ENCODE measurements at regions not wholly inside any gene's neighbourhood (a gene's known extent, or its start where the extent isn't known, plus 50 kb on each side); places are given as distances from the start of the nearest gene placed in this dataset.

DNA sequence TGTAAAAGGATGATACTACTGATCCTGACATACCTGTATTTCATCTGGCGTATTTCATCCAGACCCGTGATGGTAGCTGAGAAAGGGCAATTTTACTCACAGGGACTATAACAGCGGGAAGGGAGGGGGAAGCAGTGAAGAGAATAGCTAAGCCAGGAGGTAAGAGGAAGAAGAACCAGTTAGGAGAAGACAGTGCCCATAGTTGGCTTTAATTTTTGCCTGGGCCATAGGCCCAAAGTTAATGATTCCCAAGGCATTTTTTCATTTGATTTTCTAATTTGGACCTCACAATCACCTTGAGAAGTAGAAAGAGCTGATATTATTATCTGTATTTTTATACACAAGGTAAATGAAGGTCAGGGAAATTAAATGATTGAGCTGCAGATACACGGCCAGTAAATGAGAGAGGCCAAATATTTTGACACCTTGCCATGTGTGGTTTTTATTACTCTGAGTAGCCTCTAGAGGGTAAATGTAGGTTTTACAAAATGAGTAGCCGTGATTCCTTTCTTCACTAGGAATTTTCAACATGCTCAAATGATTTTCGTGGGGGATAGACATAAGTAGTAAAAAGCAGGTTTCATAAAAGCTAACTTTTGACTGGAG, 382.2 kb downstream of the FUT8 start:
- no peak overlapping the region for H3K27ac ChIP-seq

DNA sequence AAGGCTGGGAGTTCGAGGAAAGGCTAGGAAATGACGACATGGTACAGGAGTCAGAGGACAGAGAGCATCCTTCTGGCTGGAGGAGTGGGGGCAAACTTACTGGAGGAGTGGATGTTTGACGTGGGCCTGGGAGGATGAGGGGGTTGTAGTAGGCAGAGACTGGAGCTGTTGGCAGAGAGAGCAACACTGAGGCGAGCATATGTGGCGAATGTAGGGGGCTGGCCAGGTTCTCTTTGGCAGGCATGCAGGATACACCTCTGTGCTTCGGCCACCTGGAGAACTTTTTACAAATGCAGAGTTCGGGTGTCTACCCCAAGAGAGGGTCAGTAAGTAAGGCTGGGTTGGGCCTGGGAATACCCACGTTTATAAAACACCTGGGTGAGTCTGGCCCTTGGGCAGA, 385.7 kb downstream of the FUT8 start:
- Histone ChIP-seq H3K4me3 (no peak overlapping the region), H3K27ac (no peak overlapping the region)

More for the DNA sequence above, 382.2 kb downstream of the FUT8 start:
- H3K4me3 ChIP-seq: no peak overlapping the region

DNA sequence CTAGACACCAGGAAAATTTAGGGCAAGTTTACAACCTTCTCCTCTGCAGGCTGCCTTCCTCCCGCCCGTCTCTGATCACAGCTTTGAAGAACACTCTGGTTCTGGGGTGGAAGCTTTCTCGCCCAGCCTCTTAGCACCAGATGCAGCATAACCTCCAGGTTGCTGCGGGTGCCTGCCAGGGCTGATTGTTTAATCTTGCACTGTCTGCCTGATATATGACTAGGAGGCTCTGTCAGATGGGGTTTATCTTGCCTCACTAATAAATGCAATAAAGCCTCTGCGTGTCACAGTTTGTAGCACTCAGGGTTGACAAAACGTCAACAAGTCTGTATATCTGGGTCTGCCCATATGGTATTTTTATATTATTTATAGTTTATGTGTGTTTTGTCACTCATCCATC, 388.2 kb downstream of the FUT8 start:
- no peak overlapping the region for H3K4me3 ChIP-seq
- H3K27ac ChIP-seq: no peak overlapping the region

DNA sequence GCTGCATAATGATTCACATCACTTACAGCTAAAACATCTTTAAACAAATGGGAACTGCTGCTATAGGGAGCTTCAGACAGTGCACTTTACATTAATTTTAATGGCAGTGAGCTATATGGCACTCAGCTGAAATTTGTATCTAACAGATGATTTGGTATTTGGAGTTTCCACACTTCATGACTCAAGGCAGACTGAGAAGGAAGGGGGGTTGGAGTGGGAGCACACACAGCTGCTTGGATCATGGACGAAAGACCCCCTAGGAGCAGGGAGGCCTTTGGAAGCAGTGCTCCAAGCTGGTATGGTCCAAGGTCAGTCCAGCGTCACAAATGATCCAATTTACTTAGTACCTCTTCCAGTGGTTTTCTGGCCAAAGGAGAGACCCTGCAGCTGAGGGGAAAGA, 389.7 kb downstream of the FUT8 start:
- no peak overlapping the region for H3K4me3 ChIP-seq
- H3K27ac ChIP-seq: no peak overlapping the region

DNA sequence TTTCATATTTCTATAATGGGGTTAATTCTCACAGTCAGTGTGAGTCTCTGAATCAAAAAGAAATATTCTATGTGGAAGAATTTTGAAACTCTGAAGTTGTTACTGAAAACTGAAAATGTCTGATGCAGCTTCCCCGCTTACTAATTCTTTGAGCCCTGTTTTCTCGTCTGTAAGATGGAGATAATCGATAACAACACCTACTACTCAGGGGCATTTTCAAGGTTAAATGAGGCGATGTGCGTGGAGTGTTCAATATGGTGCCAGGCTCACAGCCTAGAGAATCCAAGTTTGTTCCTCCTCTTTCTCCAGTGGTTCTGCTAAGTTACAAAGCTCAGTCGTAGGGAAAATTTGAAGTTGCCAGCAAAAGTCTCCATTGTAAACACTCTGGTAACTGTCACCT, 391.4 kb downstream of the FUT8 start:
- Histone ChIP-seq H3K4me3 (no peak overlapping the region), H3K27ac (no peak overlapping the region)

DNA sequence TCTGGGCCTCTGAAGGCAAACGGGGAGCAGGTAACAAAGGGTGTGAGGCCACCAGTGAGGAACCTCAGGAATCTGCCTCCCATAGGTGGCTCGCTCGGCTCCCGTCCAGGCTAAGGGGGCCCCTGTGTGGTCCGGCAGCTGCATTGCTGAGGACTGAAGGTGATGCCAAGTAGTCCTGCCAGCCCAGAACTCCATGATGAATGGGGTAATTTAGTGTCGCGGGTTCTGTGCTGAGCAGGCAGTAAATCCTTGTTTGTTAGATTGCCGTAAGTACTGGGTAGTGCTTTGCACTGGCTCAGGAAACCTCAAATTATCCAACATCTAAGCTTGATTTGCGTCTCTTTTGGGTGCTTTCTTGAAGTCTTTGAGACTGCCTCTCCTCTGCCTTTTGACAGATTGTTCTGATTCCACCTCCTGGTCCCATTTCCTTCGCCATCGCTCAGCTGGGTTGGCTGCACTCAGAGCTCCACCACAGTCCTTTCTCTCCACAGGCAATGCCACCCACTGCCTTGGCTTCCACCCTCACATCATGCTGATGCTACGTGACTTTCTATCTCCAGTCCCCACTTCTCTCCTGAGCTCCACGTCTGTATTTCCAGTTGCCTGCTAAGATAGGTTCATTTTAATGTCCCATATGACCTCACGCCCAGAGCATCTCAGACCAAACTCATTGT, 392.0 kb downstream of the FUT8 start:
- H3K27ac ChIP-seq: no peak overlapping the region
- no peak overlapping the region for H3K4me3 ChIP-seq

DNA sequence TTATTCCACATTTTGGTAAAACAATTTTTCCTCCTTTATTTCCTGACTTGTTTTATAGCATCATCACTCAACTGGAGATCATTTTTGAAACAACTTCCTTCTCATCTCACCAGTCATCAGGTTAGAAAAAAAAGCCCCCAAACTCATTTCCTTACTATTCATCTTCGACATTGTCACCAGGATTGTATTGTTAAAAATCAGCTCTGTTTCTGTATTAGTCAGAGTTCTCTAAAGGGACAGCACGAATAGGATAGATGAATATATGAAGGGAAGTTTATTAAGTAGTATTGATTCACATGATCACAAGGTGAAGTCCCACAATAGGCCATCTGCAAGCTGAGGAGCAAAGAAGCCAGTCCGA, 392.6 kb downstream of the FUT8 start:
- H3K4me3 ChIP-seq: no peak overlapping the region
- no peak overlapping the region for H3K27ac ChIP-seq

DNA sequence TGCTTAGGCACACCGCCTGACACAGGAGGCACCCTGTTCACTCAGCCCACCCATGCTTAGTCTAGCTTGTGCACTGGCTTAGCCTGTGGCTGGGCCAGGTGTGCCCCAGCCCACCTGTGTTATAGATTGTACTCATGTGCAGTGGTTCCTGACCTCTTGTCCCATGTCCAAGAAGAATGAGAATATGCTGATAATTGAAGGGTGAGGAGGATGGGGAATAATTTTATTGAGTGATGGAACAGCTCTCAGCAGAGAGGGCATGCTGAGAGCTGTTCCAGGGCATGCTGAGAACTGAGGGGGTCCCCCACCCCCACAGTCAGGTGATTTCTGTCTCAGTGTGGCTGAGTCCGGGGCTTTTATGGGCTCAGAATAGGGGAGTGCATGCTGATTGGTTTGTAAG, 395.9 kb downstream of the FUT8 start:
- H3K27ac ChIP-seq: no peak overlapping the region
- H3K4me3 ChIP-seq: no peak overlapping the region

DNA sequence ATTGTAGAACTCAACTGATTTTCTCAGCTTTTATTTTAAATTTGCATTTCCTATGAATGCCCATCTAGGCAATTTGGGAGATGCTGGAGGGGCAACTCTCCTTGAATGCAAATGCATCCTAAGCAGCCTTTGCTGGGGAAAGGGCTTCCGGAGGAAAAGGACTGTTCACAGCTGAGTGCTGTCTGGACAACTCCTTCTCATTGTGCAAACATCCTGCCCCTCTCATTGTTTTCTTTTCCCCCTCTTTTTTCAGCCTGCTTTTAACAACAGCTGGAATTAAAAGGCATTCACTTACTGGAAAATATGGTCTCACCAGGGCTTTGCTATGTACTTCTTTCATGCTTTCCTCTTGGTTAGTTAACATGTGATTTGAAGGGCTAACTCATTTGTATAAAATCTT, 397.8 kb downstream of the FUT8 start:
- Histone ChIP-seq H3K4me3 (no peak overlapping the region), H3K27ac (no peak overlapping the region)

DNA sequence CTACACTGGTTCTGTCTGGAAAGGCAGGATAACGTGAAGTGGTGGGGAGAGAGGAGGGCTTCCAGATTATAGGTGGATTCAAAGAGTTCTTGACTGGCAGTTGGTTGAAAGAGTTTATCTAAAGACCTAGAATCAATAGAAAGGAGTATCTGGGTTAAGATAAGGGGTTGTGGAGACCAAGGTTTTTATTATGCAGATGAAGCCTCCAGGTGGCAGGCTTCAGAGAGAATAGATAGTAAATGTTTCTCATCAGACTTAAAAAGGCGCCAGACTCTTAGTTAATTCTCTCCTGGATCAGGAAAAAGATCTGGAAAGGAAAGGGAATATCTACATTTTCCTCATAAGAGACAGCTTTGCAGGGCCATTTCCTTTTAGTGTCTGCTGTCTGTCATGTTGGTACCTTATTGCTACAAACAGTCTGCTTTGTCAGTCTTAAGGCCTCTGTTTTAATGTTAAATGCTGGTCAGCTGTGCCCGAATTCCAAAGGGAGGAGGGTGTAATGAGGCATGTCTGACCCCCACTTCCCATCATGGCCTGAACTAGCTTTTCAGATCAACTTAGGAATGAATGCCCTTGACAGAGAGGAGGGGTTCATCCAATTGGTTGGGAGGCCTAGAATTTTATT, 401.3 kb downstream of the FUT8 start:
- H3K4me3 ChIP-seq: no peak overlapping the region
- no peak overlapping the region for H3K27ac ChIP-seq

DNA sequence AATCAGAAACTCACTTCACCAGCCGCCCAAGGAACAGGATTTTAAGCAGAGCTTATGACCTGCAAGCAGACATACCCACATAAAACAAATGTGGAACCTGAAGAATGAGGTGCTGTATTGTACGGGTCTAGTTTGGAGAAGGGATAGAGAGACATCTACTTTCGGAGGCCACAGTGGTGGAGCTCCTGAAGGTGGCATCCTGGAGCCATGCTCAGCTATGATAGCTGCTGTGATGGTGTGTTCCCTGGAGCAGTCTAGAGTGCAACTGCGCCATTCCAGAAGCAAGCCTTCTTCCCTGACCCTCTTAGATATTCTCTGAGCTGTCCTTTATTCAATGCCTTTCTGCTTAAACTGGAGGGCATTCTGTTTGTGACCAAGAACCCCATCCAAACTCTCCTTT, 402.6 kb downstream of the FUT8 start:
- no peak overlapping the region for H3K4me3 ChIP-seq

DNA sequence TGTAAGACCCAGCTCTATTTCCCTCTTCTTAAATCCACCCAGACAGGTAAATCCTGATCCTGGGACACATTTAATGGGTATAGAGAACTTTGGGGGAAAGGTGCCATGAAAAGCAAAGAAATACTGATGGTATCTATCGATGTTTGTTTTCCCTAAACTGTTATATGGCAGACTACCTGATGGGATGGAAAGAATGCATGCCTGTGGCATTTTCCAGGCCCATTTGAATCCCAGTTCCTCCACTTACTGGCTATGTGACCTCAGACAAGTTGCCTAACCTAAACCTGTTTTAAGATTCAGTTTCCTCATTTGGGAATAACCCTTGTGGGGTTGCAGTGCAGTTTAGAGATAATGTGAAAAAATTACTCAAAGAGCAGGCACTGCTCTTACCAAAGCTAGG, 404.5 kb downstream of the FUT8 start:
- H3K4me3 ChIP-seq: no peak overlapping the region
- H3K27ac ChIP-seq: no peak overlapping the region

More for the DNA sequence above, 402.6 kb downstream of the FUT8 start:
- H3K27ac ChIP-seq: no peak overlapping the region

DNA sequence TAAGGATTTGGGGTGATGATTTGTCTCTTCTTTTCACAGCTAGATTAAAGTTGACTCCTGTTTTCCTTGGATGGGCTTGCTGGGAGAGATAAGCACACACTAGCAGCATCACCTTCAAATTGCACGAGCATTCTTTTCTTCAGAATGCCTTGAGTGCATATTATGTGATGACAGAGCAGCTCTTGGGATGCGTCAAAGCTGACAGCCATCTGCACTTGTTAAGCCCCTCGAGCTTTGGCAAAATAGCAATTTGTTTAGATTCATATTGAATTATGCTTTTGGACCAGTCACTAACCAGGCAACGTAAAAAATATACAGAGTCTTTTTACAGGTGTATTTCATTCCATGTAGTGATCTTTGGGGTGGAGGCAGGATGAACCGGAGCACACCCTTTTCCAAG, 407.0 kb downstream of the FUT8 start:
- no peak overlapping the region for H3K4me3 ChIP-seq

DNA sequence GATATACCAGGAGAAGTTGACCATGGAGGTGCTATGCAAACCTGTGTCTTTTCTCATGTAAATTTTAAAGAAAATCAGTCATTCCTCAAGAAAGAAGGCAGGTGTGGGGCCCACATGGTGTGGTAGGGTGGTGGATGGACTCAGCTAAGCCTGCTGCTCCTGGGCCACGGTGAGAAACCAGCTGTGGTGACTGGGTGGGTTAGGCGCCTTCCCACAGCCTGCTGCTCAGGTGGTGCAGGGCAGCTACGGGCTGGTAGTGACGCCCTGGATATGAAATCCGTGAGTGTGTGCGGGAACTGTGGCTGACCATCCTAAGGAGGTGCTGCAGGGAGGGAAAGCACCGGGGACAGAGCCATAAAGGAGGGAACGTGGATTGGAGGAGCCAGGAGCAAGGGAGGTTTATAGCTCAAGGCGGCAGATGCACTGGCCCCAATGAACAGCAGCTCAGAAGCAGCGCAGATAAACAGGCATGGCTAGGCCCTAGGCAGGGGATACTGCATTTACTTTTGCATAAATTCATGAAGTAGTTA, 408.8 kb downstream of the FUT8 start:
- Histone ChIP-seq H3K4me3 (no peak overlapping the region), H3K27ac (no peak overlapping the region)

More for the DNA sequence above, 407.0 kb downstream of the FUT8 start:
- H3K27ac ChIP-seq: no peak overlapping the region

DNA sequence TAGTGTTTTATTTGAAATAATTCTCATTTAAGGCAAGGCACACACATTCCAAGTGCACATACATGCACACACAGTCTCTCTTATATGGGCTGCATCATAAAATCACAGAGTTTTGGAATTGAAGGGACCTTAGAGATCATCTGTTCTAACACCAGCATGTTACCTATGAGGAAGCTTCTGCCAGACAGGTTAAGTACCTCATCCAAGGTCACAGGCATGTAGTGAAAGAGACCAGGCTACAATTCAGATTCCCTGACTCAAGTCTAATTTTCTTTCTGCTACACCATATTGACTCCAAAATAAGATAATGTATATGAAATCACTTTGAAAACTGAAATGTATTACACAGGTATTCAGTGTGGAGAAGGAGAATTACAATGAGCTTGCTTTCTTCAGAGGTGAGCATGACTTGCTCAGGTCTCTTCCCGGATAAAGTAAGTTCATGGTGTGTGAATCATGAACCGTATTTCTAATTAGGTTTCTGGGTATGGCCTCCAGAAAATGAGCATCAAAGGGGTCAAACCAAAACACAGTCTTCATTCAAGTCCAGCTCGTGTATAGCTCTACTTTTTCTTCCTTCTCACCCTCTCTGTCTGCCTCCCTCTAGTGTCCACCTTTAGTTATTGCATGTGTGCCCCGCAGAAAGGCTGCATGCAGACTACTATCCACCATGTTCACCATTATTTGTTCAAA, 411.9 kb downstream of the FUT8 start:
- no peak overlapping the region for H3K4me3 ChIP-seq

DNA sequence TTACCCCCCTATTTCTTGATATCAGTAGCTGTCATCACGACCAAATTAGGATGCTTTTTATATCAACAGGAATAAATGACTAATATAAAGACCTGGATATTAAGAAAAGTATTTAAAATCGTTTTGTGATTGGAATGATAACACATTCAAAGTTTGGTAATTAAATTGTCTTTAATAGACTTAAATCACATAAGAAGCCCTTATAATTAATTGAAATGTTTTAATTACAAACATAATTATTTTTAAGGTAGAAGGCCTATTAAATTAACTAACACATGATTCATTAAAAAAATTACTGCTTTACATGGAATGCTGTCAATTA, 412.4 kb downstream of the FUT8 start:
- no peak overlapping the region for H3K4me3 ChIP-seq
- H3K27ac ChIP-seq: no peak overlapping the region

More for the DNA sequence above, 411.9 kb downstream of the FUT8 start:
- no peak overlapping the region for H3K27ac ChIP-seq

DNA sequence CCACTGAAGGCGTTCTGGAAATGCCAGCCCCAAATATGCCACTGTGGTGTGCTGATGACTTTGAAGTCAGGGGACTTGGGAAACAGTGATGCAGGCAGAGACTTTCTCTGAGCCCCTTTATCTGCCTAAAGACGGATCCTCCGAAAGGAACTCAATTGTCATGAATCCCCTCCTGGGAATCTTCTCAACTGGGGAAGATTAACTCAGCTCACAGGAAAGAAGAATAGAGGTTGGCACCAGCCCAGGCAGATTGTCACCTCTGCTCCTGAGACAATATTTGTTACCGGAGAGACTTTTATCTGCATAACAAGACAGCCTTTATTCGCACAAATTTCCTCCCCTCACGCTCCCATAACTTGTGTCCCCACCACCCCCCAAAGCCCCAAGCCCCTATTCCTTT, 414.4 kb downstream of the FUT8 start:
- H3K4me3 ChIP-seq: no peak overlapping the region
- H3K27ac ChIP-seq: no peak overlapping the region

DNA sequence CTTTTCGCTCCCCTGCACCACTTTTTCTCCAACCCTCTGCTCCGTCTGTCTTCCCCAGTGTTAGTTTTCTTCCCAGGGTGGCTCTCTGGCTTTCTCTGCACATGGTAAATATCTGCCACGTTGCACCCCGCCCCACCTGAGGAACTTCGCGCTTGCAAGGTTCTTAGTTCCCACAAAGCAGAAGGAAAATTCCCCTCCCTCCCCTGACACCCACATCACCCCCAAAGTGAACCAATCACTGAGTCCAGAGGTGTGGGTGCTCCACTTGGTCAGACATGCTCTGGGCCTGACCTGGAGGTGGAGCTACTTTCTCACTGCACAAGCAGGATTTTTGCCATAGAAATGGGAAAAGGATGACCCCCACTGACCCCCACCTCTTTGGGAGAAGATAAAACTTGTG, 415.0 kb downstream of the FUT8 start:
- H3K4me3 ChIP-seq: no peak overlapping the region

DNA sequence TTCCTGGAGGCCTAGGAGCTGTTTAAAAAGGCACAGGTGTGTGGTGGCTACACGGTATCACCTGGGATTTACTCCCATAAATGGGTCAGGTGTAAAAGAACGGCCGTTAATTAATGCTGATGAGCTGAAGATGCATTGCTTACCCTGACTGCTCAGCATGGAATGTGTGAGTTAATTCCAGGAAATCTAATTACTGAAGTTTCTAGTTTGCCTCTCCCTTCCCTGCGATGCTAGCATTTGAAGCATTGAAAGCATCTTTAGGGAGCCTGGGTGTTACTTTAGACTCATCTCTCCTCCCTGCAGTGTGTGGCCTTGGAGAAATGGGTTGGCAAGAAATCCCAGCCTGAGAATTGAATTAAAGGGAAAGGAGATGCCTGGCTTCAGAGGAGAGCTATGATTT, 415.9 kb downstream of the FUT8 start:
- H3K4me3 ChIP-seq: no peak overlapping the region

More for the DNA sequence above, 415.0 kb downstream of the FUT8 start:
- no peak overlapping the region for H3K27ac ChIP-seq

DNA sequence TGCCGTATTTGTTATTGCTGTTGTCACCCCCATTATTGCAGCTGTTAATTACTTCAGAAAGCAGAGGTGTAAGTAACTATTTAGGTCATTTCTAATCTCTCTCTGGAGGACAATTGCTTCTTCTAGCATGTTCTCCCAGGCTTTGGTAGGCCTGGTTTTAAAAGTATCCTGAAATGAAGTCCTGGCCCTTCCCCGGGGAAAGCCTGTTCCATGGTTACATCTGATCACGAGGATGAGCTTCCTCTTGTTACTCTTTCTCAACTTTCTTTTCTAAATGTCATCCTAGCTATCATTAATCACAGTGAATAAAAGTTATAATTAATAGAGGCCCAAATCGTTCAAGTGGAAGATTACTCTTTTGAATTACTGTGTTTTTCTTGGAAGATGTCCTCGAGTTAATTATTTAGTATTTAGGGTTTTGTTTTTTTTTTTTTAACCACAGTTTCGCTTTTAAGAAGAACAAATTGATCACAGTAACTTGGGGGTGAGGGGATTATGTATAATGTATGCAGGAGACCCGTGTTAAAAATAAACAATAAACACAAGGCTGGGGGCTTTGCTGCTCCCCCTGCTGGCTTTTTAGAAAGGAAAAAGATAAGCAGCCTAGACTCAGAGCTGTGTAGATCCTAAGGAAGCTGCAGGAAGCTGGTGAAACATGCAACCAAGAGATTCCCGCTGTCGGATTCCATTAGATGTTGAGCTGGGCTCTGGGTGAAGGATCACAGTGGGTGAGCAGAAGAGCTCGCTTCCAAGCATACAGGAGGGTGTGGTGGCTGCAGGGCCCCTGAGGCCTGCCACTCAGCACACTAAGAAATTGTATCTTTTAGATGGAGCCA, 420.1 kb downstream of the FUT8 start:
- H3K27ac ChIP-seq: peak overlapping the region in 11 of 21 experiments; percentile 5 to 73 (median 20)
- no peak overlapping the region for H3K4me3 ChIP-seq

More for the DNA sequence above, 415.9 kb downstream of the FUT8 start:
- no peak overlapping the region for H3K27ac ChIP-seq
